ENCODE measurements at regions not wholly inside any gene's neighbourhood (a gene's known extent, or its start where the extent isn't known, plus 50 kb on each side); places are given as distances from the start of the nearest gene placed in this dataset.

GRCh38 chr15:87523516-87523915, 733.0 kb downstream of the NTRK3 start:
- DNase-seq (ENCODE audit: low spot score) = no peak
- ATAC-seq (ENCODE audit: low FRiP score) = no peak
- TF ChIP-seq, protein P1, sequence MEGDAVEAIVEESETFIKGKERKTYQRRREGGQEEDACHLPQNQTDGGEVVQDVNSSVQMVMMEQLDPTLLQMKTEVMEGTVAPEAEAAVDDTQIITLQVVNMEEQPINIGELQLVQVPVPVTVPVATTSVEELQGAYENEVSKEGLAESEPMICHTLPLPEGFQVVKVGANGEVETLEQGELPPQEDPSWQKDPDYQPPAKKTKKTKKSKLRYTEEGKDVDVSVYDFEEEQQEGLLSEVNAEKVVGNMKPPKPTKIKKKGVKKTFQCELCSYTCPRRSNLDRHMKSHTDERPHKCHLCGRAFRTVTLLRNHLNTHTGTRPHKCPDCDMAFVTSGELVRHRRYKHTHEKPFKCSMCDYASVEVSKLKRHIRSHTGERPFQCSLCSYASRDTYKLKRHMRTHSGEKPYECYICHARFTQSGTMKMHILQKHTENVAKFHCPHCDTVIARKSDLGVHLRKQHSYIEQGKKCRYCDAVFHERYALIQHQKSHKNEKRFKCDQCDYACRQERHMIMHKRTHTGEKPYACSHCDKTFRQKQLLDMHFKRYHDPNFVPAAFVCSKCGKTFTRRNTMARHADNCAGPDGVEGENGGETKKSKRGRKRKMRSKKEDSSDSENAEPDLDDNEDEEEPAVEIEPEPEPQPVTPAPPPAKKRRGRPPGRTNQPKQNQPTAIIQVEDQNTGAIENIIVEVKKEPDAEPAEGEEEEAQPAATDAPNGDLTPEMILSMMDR (IDR thresholded peaks at IDR 0.05) = no peak

- TF ChIP-seq, protein P1 (IDR thresholded peaks at IDR 0.05) = no peak
- DNase-seq (ENCODE audit: low spot score) = no peak
- no peak for ATAC-seq (ENCODE audit: low FRiP score)
These were observed 733.5 kb downstream of the NTRK3 start for GRCh38 chr15:87522997-87523396.

- DNase-seq (ENCODE audit: low spot score) (no peak), ATAC-seq (ENCODE audit: low FRiP score) (no peak)
- TF ChIP-seq, protein P1 (IDR thresholded peaks at IDR 0.05) = no peak
These were observed 737.6 kb downstream of the NTRK3 start for GRCh38 chr15:87518957-87519356.

GRCh38 chr15:87508086-87508485, 748.5 kb downstream of the NTRK3 start:
- no peak for DNase-seq (ENCODE audit: low spot score)
- TF ChIP-seq, protein P1 (IDR thresholded peaks at IDR 0.05) = no peak
- no peak for ATAC-seq (ENCODE audit: low FRiP score)

- DNase-seq (ENCODE audit: low spot score) (no peak), ATAC-seq (ENCODE audit: low FRiP score) (no peak)
- TF ChIP-seq, protein P1 (IDR thresholded peaks at IDR 0.05) = no peak
These were observed 754.4 kb downstream of the NTRK3 start for GRCh38 chr15:87502173-87502572.

DNA sequence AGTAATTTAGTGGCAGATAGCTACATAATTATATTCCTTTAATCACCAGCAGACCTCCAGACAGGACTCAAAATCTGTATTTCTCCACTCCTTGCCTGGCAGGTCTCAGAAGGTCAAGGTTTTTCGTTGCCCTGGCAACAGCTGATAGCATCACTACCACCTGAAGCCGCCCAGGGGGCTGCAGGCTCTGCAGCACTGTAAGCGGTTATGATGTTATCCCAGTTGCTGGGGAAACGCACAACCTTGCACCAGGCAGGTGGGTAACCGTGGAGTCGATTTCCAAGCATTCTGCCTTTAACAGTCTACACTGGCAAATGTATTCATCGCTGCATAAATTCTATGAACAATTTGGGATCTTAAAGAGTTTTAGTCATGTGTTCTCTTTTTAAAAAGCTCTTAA, 756.3 kb downstream of the NTRK3 start:
- DNase-seq (ENCODE audit: low spot score) (no peak), ATAC-seq (ENCODE audit: low FRiP score) (no peak)
- TF ChIP-seq, protein P1 (IDR thresholded peaks at IDR 0.05) = no peak

GRCh38 chr15:87498560-87498959, 758.0 kb downstream of the NTRK3 start:
- ATAC-seq (ENCODE audit: low FRiP score) (no peak), DNase-seq (ENCODE audit: low spot score) (no peak)
- TF ChIP-seq, protein P1 (IDR thresholded peaks at IDR 0.05) = no peak

Data from omental fat pad (tissue), 3 donors.